NCI-H2227 (cell line): ENCODE measurements at regions not wholly inside any gene's neighbourhood (a gene's known extent, or its start where the extent isn't known, plus 50 kb on each side); places are given as distances from the start of the nearest gene placed in this dataset.
A peak's percentile ranks its signal among the peaks of the same experiment; 100 is the strongest.

Source experiments
- DNase-seq: peaks from one replicate; lab custom pipeline; 2025; ENCODE audit not compliant: unreplicated experiment; lab: John Stamatoyannopoulos, UW

DNA sequence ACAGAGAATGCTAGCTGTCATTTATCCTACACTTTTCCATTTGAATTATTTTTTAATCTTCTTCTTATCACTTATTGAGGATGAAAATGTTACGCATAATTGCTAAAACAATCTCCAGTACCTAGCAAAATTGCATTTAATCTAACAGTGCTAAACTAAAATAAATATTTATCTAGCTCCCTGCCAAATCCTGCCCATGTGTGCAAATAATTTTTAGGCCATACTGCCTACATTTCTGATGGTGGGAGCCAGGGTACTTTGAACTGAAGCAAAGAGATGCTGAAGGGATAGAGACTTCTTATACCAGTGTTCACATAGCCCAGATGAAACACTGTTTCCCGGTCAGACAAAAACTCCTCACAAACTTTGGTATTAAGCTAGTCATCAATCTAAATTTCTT, 1268.7 kb upstream of the PCDH20 start:
- no peak for DNase-seq

- DNase-seq, result no peak
Observed at GRCh38 chr13:62682788-62683187, 1267.1 kb upstream of the PCDH20 start.

GRCh38 chr13:62678039-62678438, 1262.4 kb upstream of the PCDH20 start:
- DNase-seq, result peak; percentile 31

DNA sequence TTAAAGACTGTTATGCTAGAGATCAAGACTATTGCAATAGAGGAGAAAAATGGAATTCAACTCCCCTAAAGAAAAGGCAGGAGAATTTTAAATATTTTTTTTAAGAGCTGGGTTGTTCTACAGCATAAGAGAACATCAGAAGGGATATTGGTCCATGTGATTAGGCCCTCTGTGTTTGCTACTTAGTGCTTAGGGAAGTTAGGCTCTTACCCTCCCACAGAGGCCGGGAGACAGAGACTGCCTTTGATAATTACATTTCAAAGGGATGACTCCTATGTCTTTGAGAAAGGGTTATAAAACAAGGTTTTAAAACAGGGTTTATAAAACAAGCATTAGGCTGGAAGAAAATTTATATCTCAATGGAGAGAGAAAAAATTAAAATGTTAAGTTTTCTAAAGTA, 1248.1 kb upstream of the PCDH20 start:
- no peak for DNase-seq

DNA sequence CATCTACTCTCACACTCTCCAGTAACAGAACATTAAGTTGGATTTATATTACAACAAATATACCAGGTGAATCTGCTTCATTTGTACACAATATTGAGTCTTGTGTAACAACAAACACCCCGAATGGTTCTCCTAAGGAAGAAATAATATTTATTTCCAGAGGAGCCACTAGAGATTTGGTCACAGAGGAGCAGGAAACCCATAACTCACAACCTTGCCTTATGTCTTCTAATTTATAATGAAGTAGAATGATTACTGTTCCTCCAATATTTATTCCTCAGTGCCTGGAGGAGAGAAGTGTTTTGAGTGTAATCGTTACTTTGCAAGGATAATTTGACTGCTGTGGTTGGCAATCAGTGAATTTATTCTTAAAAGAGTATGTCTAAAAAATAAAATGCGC, 1243.7 kb upstream of the PCDH20 start:
- no peak for DNase-seq

DNA sequence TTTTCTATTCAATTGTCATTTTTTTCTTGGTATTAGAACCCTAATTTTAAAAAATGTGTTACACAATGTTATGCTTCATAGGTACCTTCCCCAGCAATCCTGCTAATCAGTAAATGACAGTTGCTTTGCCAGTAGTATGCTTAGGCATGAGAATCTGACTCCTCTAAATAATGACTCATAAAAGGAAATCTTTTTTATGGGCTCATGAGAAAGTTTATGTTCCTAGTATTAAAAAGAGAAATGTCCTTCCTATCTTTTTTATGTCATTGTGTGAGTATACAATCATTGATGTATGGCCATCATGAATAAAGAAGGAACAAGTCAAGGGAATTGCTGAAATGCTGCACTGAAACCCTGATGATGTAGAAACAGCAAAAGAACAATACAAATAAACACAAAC, 1237.7 kb upstream of the PCDH20 start:
- DNase-seq, result no peak

DNA sequence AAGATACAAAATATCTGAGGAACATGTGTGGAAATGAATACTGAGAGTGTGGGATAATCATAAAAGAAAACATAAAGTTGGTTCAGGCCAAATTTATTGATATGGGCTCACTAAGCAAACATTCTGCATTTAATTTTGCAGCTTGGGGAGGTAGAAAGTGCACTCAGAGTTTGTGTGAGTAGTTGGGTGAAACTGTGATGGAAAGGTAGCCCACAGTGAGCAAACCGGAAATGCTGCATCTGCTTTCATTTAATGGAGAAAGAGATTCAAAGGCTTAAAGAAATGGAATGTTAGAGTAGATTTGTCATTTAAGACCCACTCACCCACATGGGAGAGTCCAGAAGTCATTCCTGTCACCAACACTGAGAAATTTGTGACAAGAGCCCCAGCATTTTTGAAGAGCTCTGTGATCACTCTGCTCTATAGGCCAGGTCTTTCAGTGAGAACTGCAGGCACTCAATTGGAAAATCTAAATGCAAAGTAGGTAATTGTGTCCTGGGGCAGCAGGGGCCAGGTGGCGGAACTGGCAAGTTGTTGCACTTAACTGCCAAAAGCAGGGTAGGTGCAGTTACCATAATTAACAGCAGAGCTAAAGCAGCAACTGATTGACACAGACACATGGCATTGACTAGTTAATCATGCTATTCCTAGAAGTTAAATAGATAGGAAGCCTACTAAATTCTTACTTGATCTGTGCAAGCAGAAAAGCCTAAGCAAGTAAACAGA, 1228.3 kb upstream of the PCDH20 start:
- DNase-seq, result no peak

DNA sequence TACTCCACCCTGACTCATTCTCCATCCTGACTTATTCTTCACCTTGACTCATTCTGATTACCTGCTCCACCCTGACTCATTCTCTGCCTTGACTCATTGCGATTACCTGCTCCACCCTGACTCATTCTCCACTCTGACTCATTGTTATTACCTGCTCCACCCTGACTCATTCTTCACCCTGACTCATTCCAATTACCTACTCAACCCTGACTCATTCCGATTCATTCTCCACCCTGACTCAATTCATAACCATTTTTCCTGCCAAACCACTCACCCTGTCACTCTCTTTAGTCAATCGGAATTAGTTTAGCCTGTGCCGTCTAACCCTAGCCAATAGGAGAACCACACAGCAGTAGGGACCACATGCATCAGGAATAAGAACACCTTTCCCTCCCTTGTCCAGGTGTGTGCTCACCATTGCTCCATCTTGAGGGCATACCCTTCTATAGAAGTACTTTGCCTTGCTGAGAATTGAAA, 1227.4 kb upstream of the PCDH20 start:
- DNase-seq, result no peak

- DNase-seq, result no peak
Observed at GRCh38 chr13:62635161-62635560, 1219.5 kb upstream of the PCDH20 start.

DNA sequence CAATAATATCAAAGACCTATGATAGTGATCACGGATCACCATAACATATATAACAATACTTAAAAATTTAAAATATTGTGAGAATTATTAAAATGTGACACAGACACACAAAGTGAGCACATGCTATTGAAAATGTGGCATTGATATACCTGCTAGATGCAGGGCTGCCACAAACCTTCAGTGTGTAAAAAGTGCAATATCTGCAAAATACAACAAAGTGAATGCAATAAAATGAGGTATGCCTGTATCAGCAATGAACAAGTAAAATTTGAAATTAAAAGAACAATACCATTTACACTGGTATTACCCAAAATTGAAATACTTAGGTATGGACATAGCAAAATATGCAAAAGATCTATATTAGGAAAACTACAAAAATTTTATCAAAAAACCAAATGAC, 1217.8 kb upstream of the PCDH20 start:
- no peak for DNase-seq

DNA sequence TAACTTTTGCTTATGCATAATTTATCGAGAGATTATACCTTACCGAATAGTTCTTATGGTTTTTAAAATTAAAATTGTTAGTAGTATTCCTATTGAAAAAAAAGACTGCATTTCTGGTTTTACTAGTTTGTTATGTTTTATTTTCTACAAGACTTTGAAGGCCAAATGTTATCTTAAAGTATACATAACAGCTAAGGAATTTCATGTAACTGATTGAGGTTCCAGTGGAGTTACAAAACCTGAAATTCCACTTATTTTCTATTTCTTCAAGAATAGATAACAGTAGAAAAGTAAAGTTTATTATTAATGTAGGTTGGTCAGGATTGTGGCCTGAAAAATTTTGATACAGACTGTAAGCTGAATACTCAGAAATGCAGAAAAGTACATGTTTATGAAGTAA, 1216.0 kb upstream of the PCDH20 start:
- no peak for DNase-seq

DNA sequence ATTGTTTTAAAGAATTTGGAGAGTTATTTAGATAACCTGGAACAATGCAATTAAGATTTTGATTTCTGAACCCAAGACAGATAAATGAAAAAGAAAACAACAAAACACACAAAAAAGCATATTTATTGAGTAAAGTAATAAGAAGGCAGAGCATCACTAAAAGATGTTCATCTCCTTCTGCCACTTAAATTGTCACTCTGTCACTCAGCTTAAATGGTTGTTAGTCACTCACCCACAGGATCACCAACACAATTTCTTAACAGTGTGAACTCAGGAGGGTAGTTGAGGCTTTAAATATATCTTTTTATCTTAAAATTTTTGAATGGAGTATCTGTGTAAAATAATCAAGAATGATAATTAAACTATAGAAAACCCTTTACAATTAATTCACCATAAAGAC, 1215.5 kb upstream of the PCDH20 start:
- no peak for DNase-seq

GRCh38 chr13:62629618-62630017, 1214.0 kb upstream of the PCDH20 start:
- no peak for DNase-seq

DNA sequence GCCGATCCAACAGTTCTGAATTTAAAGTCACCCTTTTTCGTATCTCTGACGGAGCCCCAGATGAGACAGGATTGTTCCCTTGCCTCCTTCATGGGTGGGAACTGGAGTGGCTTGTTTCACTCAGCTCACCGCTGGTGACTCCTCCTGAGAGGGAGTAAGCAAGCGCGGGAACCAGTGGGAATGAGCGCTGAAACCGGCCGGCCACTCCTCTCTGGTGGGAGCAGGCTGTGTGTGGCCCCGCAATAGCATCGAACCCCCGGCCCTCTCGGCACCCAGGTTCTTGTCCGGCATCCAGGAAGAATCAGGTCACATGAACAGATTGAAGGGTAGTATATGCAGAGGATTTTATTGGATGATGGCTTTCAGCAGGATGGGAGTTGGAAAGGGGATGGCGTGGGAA, 1211.6 kb upstream of the PCDH20 start:
- DNase-seq, result no peak

- no peak for DNase-seq
Observed at GRCh38 chr13:62626771-62627170, 1211.1 kb upstream of the PCDH20 start.

GRCh38 chr13:62625214-62625881, 1209.7 kb upstream of the PCDH20 start:
- DNase-seq, result no peak

DNA sequence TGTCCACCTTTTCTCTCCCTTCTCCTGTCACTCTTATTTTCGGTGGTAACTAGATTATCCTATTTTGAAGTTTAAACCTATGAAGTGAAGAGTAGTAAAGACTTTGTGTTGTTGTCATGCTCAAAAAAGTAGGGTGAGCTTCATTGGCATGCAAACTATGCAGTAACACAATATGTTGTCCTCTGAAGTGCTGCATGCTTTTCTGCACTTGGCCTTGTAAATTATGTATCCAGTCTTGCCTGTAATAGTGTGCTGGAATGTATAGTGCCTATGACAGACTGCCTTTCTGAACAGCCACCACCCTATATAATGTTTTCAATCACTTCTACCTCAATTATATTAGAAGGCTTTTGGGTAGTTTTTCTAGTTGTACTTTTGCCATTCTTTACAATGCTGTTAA, 1198.2 kb upstream of the PCDH20 start:
- no peak for DNase-seq

DNA sequence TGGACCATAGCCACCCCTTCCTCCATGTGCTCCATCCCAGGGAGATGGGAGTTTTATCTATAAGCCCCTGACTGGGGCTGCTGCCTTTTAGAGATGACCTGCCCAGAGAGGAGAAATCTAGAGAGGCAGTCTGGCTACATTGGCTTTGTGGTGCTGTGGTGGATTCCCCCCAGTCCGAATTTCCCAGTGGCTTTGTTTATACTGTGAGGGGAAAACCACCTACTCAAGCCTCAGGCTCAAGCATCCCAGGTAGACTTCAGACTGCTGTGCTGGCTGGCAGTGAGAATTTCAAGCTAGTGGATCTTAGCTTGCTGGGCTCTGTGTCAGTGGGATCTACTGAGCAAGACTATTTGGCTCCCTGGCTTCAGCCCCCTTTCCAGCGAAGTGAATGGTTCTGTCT, 1195.7 kb upstream of the PCDH20 start:
- no peak for DNase-seq

GRCh38 chr13:62598708-62599107, 1183.1 kb upstream of the PCDH20 start:
- no peak for DNase-seq

DNA sequence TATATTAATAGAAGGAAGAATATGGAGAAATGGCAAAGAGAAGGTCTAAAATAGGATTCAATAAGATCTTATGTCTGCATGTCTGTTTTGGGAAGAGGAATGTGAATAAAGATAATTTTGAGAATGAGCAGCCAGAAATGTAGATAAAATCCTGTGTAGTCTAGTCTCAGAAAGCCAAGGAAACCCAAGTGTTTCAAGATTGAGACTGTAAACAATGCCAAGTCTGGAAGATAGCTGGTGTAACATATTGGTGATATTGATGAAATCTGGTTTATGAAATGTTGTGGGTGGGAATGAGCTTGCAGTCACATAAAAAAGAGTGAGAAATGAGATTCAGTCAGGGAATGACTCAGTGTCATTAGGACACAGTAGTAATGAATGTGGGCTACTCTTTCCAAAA, 1180.3 kb upstream of the PCDH20 start:
- DNase-seq, result no peak

- no peak for DNase-seq
Observed at GRCh38 chr13:62593804-62594203, 1178.2 kb upstream of the PCDH20 start.

DNA sequence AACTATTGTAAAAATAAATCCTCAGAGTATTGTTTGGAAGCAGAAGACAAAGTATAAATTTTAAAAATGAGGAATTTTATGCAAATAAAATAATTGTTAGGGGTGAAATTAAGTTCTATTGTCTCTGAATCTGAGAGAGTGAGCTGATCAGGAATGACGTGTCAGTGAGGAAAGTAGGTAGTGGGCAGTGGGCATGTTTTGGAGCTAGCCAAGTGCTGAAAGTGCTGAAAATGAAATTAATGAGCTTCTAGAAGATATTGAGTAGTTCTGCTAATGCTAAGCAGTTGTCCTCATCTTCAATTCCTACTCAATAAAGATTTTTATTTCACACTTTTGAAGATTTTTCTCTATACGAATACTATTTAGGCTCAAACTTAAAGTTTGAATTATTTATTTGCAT, 1167.8 kb upstream of the PCDH20 start:
- no peak for DNase-seq

DNA sequence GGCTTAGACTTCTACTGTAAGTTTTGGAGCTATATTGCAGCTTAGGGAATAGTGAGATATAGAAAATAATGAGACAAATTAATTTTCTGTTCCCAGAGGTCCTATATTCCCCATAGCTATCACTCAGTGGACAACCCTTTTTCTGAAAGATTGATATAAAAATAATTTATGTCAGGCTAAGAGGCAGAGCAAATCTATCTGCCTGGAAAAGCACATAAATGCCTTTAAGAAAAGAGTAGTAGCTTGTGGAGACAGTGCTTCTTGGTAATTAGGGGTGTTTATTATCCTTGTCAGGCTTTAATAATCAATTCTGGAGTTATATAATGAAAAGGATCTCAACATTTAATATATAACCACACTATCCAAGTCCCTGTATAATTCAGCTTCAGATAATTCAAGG, 1162.8 kb upstream of the PCDH20 start:
- DNase-seq, result no peak
